Neural progenitor cell (in vitro differentiated cells): ENCODE measurements at regions not wholly inside any gene's neighbourhood (a gene's known extent, or its start where the extent isn't known, plus 50 kb on each side); places are given as distances from the start of the nearest gene placed in this dataset.

Experiments
- DNase-seq: peaks from one replicate; pipeline ENCODE4 v3.0.0-alpha.2; 2016; ENCODE audit warnings: low spot score
- H2AFZ ChIP-seq: fragments of 200-600 bp; sonication (generic); replicated peaks from 2 replicates; pipeline ENCODE4 v1.6.1; 2016; ENCODE audit warnings: antibody characterized with exemption
- H3F3A ChIP-seq: fragments of 200-600 bp; sonication (generic); 2 replicates; pipeline ENCODE4 v1.6.1; 2016; ENCODE audit warnings: antibody characterized with exemption, low read depth
- H3K27ac ChIP-seq: fragments of 200-600 bp; sonication (generic); 2 replicates; pipeline ENCODE4 v1.5.1; 2016; ENCODE audit warnings: mild to moderate bottlenecking
- H3K27me3 ChIP-seq: fragments of 200-600 bp; sonication (generic); 2 replicates; pipeline ENCODE4 v1.6.1; 2016; ENCODE audit warnings: mild to moderate bottlenecking, moderate library complexity
- H3K36me3 ChIP-seq: fragments of 200-600 bp; sonication (generic); 2 replicates; pipeline ENCODE4 v1.5.1; 2016
- H3K4me1 ChIP-seq: fragments of 200-600 bp; sonication (generic); 2 replicates; pipeline ENCODE4 v1.6.1; 2016; ENCODE audit warnings: mixed run types
- H3K4me2 ChIP-seq: fragments of 200-600 bp; sonication (generic); 2 replicates; pipeline ENCODE4 v1.6.1; 2016
- H3K4me3 ChIP-seq: fragments of 200-600 bp; sonication (generic); 2 replicates; pipeline ENCODE4 v1.5.1; 2016
- H3K79me2 ChIP-seq: fragments of 200-600 bp; sonication (generic); 2 replicates; pipeline ENCODE4 v1.6.1; 2016; ENCODE audit warnings: low read depth
- H3K9ac ChIP-seq: fragments of 200-600 bp; sonication (generic); 2 replicates; pipeline ENCODE4 v1.6.1; 2016
- H3K9me3 ChIP-seq: fragments of 200-600 bp; sonication (generic); 2 replicates; pipeline ENCODE4 v1.5.1; 2016; ENCODE audit warnings: low read depth
- H4K20me1 ChIP-seq: fragments of 200-600 bp; sonication (generic); 2 replicates; pipeline ENCODE4 v1.6.1; 2016; ENCODE audit warnings: low read depth
- H3K27ac Mint-ChIP-seq: 3 replicates; pipeline ENCODE4 v1.8.0; 2021; ENCODE audit warnings: mixed read lengths
- H3K27me3 Mint-ChIP-seq: 2 replicates; pipeline ENCODE4 v1.8.0; 2022; ENCODE audit warnings: low read depth, mild to moderate bottlenecking, inconsistent platforms, moderate library complexity, mixed read lengths; ENCODE audit not compliant: insufficient read depth
- H3K36me3 Mint-ChIP-seq: 3 replicates; pipeline ENCODE4 v1.8.0; 2021; ENCODE audit warnings: mixed read lengths
- H3K4me1 Mint-ChIP-seq: 3 replicates; pipeline ENCODE4 v1.8.0; 2021; ENCODE audit warnings: mixed read lengths
- H3K4me3 Mint-ChIP-seq: 3 replicates; pipeline ENCODE4 v1.8.0; 2021; ENCODE audit warnings: mild to moderate bottlenecking, moderate library complexity, mixed read lengths
- H3K9me3 Mint-ChIP-seq: 3 replicates; pipeline ENCODE4 v1.8.0; 2020; ENCODE audit warnings: mixed read lengths
- EZH2 ChIP-seq: fragments of 200-600 bp; sonication (generic); IDR thresholded peaks from 2 replicates; pipeline ENCODE4 v1.6.1; 2017; ENCODE audit warnings: antibody characterized with exemption, mild to moderate bottlenecking, moderate library complexity
- EZH2phosphoT487 ChIP-seq: fragments of 200-600 bp; sonication (generic); IDR thresholded peaks from 2 replicates; pipeline ENCODE4 v1.6.1; 2017; ENCODE audit warnings: antibody characterized with exemption
- TF ChIP-seq, protein P1 (sequence below): fragments of 200-600 bp; sonication (generic); IDR thresholded peaks from 2 replicates; pipeline ENCODE4 v1.5.1; 2017; ENCODE audit warnings: antibody characterized with exemption, mild to moderate bottlenecking

DNA sequence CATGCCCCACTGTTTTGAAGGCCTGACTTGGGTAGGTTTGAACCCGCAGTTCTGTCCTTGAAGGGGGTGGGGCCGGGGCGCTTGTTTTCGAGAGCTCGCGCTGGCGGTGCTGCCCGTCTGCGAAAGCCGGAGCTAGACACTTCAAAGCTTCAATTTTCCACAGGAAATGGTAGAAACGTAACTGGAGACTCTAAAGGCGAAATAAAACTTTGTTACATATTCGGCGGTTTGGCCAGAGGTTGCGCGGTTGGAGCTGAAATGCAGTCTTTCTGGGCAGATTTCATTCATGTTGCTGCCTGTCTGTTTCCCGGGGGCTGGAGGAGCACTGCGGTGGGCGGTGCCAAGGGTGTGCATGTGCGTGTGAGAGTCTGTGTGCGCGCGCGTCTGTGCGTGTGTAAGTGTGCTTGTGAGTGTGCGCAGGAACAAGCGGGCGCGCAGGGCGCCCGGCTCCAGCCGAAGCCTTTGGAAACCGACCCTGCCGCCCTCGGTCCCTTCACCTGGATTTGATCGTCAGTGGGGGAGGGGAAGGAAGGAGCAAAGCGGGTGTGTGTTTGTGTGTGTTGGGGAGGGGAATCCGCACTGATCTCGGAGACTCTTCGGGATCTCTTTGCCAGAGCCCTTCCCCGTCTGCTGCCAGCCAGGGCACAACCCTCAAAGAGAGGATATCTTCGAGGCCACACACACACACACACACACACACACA, 227.7 kb upstream of the CRY1 start:
- peak; percentile 68 for DNase-seq
- Mint-ChIP-seq H3K27me3 (peaks cover 43% of the 10 kb centered on the region), H3K4me3 (peak overlapping the region; percentile 92), H3K9me3 (peaks cover 3% of the 10 kb centered on the region), H3K4me1 (peaks cover 27% of the 10 kb centered on the region), H3K27ac (peak overlapping the region; percentile 47), H3K36me3 (no peaks in the 10 kb centered on the region)
- Histone ChIP-seq H3K79me2 (no peaks in the 10 kb centered on the region), H2AFZ (peak overlapping the region; percentile 67), H3K27me3 (peaks cover 69% of the 10 kb centered on the region), H4K20me1 (peaks cover 24% of the 10 kb centered on the region), H3K9me3 (no peaks in the 10 kb centered on the region), H3K4me2 (peak overlapping the region; percentile 96), H3K36me3 (no peaks in the 10 kb centered on the region), H3K4me3 (peak overlapping the region; percentile 85), H3K27ac (no peak overlapping the region), H3K4me1 (peaks cover 8% of the 10 kb centered on the region), H3F3A (peaks cover 21% of the 10 kb centered on the region), H3K9ac (no peak overlapping the region)
- TF ChIP-seq EZH2 (no peak), EZH2phosphoT487 (no peak)
- TF ChIP-seq, protein P1, sequence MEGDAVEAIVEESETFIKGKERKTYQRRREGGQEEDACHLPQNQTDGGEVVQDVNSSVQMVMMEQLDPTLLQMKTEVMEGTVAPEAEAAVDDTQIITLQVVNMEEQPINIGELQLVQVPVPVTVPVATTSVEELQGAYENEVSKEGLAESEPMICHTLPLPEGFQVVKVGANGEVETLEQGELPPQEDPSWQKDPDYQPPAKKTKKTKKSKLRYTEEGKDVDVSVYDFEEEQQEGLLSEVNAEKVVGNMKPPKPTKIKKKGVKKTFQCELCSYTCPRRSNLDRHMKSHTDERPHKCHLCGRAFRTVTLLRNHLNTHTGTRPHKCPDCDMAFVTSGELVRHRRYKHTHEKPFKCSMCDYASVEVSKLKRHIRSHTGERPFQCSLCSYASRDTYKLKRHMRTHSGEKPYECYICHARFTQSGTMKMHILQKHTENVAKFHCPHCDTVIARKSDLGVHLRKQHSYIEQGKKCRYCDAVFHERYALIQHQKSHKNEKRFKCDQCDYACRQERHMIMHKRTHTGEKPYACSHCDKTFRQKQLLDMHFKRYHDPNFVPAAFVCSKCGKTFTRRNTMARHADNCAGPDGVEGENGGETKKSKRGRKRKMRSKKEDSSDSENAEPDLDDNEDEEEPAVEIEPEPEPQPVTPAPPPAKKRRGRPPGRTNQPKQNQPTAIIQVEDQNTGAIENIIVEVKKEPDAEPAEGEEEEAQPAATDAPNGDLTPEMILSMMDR, result no peak

- Histone ChIP-seq H3F3A (peaks cover 20% of the 10 kb centered on the region), H3K4me1 (peaks cover 8% of the 10 kb centered on the region), H3K4me3 (no peak overlapping the region), H3K4me2 (no peak overlapping the region), H3K9ac (no peak overlapping the region), H3K27me3 (peaks cover 61% of the 10 kb centered on the region), H3K27ac (no peak overlapping the region), H4K20me1 (peaks cover 24% of the 10 kb centered on the region), H3K36me3 (no peaks in the 10 kb centered on the region), H3K79me2 (no peaks in the 10 kb centered on the region), H3K9me3 (no peaks in the 10 kb centered on the region), H2AFZ (no peak overlapping the region)
- Mint-ChIP-seq H3K4me1 (peaks cover 27% of the 10 kb centered on the region), H3K36me3 (no peaks in the 10 kb centered on the region), H3K27ac (no peak overlapping the region), H3K27me3 (peaks cover 36% of the 10 kb centered on the region), H3K4me3 (peak overlapping the region; percentile 92), H3K9me3 (peaks cover 2% of the 10 kb centered on the region)
- TF ChIP-seq EZH2 (no peak), EZH2phosphoT487 (no peak)
- TF ChIP-seq, protein P1, result no peak
- no peak for DNase-seq
These were observed 228.7 kb upstream of the CRY1 start for GRCh38 chr12:107322063-107322462.

- H3K36me3 Mint-ChIP-seq, result no peaks in the 10 kb centered on the region
- Histone ChIP-seq H3K9me3 (no peaks in the 10 kb centered on the region), H3K27me3 (peaks cover 40% of the 10 kb centered on the region), H3K9ac (no peak overlapping the region), H2AFZ (no peak overlapping the region), H3K4me3 (no peak overlapping the region), H3K79me2 (no peaks in the 10 kb centered on the region), H4K20me1 (peaks cover 14% of the 10 kb centered on the region), H3K36me3 (no peaks in the 10 kb centered on the region), H3F3A (peaks cover under 1% of the 10 kb centered on the region), H3K4me1 (peaks cover 5% of the 10 kb centered on the region), H3K27ac (no peak overlapping the region), H3K4me2 (no peak overlapping the region)
- H3K27ac Mint-ChIP-seq, result no peak overlapping the region
- H3K27me3 Mint-ChIP-seq, result peaks cover 31% of the 10 kb centered on the region
- peaks cover 2% of the 10 kb centered on the region for H3K9me3 Mint-ChIP-seq
- H3K4me1 Mint-ChIP-seq, result peaks cover 39% of the 10 kb centered on the region
- no peak for DNase-seq
- TF ChIP-seq, protein P1, result no peak
- no peak for TF ChIP-seq EZH2phosphoT487
- no peak for TF ChIP-seq EZH2
- no peak overlapping the region for H3K4me3 Mint-ChIP-seq
These were observed 231.8 kb upstream of the CRY1 start for GRCh38 chr12:107325075-107325608.
